ENCODE measurements at regions not wholly inside any gene's neighbourhood (a gene's known extent, or its start where the extent isn't known, plus 50 kb on each side); places are given as distances from the start of the nearest gene placed in this dataset.
A peak's percentile ranks its signal among the peaks of the same experiment; 100 is the strongest.

- TF ChIP-seq FOS (IDR thresholded peaks at IDR 0.05; ENCODE audit: borderline replicate concordance, insufficient read depth, low read length), result peak; percentile 47
- peak; percentile 24 for TF ChIP-seq POLR2AphosphoS5 (IDR thresholded peaks at IDR 0.05; ENCODE audit: insufficient read depth, low read depth, low read length)
- TF ChIP-seq CTCF (IDR thresholded peaks at IDR 0.05; ENCODE audit: extremely low read depth in 1 of 2, insufficient read depth in 1 of 2, low read depth in 1 of 2, low read length in 2 of 2), result peak in 1 of 2 donors; percentile 1
- no peak for TF ChIP-seq JUN (IDR thresholded peaks at IDR 0.05; ENCODE audit: borderline replicate concordance, insufficient read depth, insufficient read length, low read depth)
- no peaks in the 10 kb centered on the region for H3K9me1 ChIP-seq (replicated peaks; ENCODE audit: control insufficient read depth, extremely low read depth, insufficient read depth, low read length)
- POLR2A ChIA-PET, result no interaction called here
- no peaks in the 10 kb centered on the region for H3K36me3 ChIP-seq (ENCODE audit: control insufficient read depth in 2 of 2, extremely low read depth in 1 of 2, insufficient read depth in 2 of 2, low read length in 2 of 2)
- DNase-seq (ENCODE audit: low read depth, low spot score), result peak; percentile 91
- BruUV-seq (replicated peaks), result no TSS peak
- H2AFZ ChIP-seq (ENCODE audit: low read depth, low read length), result no peak overlapping the region
- H3K79me2 ChIP-seq (ENCODE audit: control insufficient read depth, insufficient read depth, low read length), result no peaks in the 10 kb centered on the region
- CTCF ChIA-PET, result interaction anchor here (0.7 to 1.8 kb wide), 10 partner anchors 35 to 1243 kb away, joined by 3 to 12 read pairs (median 6); partner anchors contain the start of gene SPRY2
- no peaks in the 10 kb centered on the region for H3K27me3 ChIP-seq (ENCODE audit: control insufficient read depth in 2 of 2, insufficient read depth in 2 of 2, low read length in 2 of 2)
- peak overlapping the region; percentile 34 for H3K27ac ChIP-seq (ENCODE audit: insufficient read depth, low read depth, low read length)
- FAIRE-seq, result peak; percentile 76
- dilution Hi-C loops (cut with MboI; ENCODE audit: extremely low pct_ligation_motif_present, low sequenced_read_pairs), result no loop called here
- H3K4me2 ChIP-seq (ENCODE audit: insufficient read depth, low read length), result peak overlapping the region; percentile 4
- H3K9me3 ChIP-seq (replicated peaks; ENCODE audit: control insufficient read depth, insufficient read depth, low read length), result no peaks in the 10 kb centered on the region
- H3K4me1 ChIP-seq (ENCODE audit: control insufficient read depth, extremely low read depth, insufficient read depth, low read length), result peaks cover 27% of the 10 kb centered on the region
- H3K4me3 ChIP-seq (replicated peaks in 1 of 3; ENCODE audit: insufficient read depth in 1 of 3, low read depth in 1 of 3, low read length in 3 of 3), result no peak overlapping the region
- no peak overlapping the region for H3K9ac ChIP-seq (replicated peaks; ENCODE audit: extremely low read depth, insufficient read depth, low read length)
- intact Hi-C loops (cut with micrococcal nuclease), result loop anchor here (1.0 to 5.0 kb wide), 2 partner anchors 50 to 254 kb away; no protein-coding TSS in a partner anchor
- H4K20me1 ChIP-seq (replicated peaks; ENCODE audit: control insufficient read depth, extremely low read depth, insufficient read depth, low read length), result no peaks in the 10 kb centered on the region
Observed at GRCh38 chr13:80921541-80921940, 580.6 kb upstream of the SPRY2 start.

DNA sequence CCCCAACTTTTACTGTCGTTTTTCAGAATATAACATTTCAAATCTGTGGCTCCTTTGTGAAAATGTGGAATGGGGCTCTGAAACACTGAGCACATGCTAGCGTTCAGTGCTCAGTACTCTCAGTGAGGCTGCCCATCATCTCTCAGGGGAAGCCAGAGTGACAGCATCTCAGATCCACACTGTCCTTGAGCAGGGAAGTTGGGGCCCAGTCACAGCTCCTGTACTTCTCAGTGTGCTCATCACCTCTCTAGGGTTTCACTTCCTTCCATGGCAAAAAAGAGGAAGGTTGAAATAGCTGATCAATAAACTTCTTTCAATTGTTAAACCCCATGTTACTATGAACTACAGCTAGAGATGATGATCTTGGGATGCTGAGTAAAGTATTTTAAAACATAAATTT is 565.9 kb upstream of the SPRY2 start:
- no peak overlapping the region for H3K27ac ChIP-seq (ENCODE audit: insufficient read depth, low read depth, low read length)
- H2AFZ ChIP-seq (ENCODE audit: low read depth, low read length), result no peak overlapping the region
- intact Hi-C loops (cut with micrococcal nuclease) (no loop called here), dilution Hi-C loops (cut with MboI; ENCODE audit: extremely low pct_ligation_motif_present, low sequenced_read_pairs) (no loop called here)
- POLR2A ChIA-PET, result no interaction called here
- H3K79me2 ChIP-seq (ENCODE audit: control insufficient read depth, insufficient read depth, low read length), result no peaks in the 10 kb centered on the region
- BruUV-seq (replicated peaks), result no TSS peak
- no peaks in the 10 kb centered on the region for H4K20me1 ChIP-seq (replicated peaks; ENCODE audit: control insufficient read depth, extremely low read depth, insufficient read depth, low read length)
- DNase-seq (ENCODE audit: low read depth, low spot score) (no peak), FAIRE-seq (no peak)
- H3K9me3 ChIP-seq (replicated peaks; ENCODE audit: control insufficient read depth, insufficient read depth, low read length), result no peaks in the 10 kb centered on the region
- TF ChIP-seq, protein P1, sequence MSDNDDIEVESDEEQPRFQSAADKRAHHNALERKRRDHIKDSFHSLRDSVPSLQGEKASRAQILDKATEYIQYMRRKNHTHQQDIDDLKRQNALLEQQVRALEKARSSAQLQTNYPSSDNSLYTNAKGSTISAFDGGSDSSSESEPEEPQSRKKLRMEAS (IDR thresholded peaks at IDR 0.05; ENCODE audit: insufficient read depth, insufficient read length), result no peak
- no peak for TF ChIP-seq CTCF (IDR thresholded peaks at IDR 0.05; ENCODE audit: extremely low read depth in 1 of 2, insufficient read depth in 1 of 2, low read depth in 1 of 2, low read length in 2 of 2)
- TF ChIP-seq EZH2 (IDR thresholded peaks at IDR 0.05; ENCODE audit: borderline replicate concordance, low read depth, low read length, severe bottlenecking), result no peak
- no peaks in the 10 kb centered on the region for H3K9me1 ChIP-seq (replicated peaks; ENCODE audit: control insufficient read depth, extremely low read depth, insufficient read depth, low read length)
- no peak overlapping the region for H3K4me2 ChIP-seq (ENCODE audit: insufficient read depth, low read length)
- no peaks in the 10 kb centered on the region for H3K27me3 ChIP-seq (ENCODE audit: control insufficient read depth in 2 of 2, insufficient read depth in 2 of 2, low read length in 2 of 2)
- CTCF ChIA-PET, result no interaction called here
- no peaks in the 10 kb centered on the region for H3K4me1 ChIP-seq (ENCODE audit: control insufficient read depth, extremely low read depth, insufficient read depth, low read length)
- H3K4me3 ChIP-seq (replicated peaks in 1 of 3; ENCODE audit: insufficient read depth in 1 of 3, low read depth in 1 of 3, low read length in 3 of 3), result no peak overlapping the region
- no peaks in the 10 kb centered on the region for H3K36me3 ChIP-seq (ENCODE audit: control insufficient read depth in 2 of 2, extremely low read depth in 1 of 2, insufficient read depth in 2 of 2, low read length in 2 of 2)
- no peak overlapping the region for H3K9ac ChIP-seq (replicated peaks; ENCODE audit: extremely low read depth, insufficient read depth, low read length)

Measured in endothelial cell of umbilical vein (primary cell).